ENCODE measurements at regions not wholly inside any gene's neighbourhood (a gene's known extent, or its start where the extent isn't known, plus 50 kb on each side); places are given as distances from the start of the nearest gene placed in this dataset.

DNA sequence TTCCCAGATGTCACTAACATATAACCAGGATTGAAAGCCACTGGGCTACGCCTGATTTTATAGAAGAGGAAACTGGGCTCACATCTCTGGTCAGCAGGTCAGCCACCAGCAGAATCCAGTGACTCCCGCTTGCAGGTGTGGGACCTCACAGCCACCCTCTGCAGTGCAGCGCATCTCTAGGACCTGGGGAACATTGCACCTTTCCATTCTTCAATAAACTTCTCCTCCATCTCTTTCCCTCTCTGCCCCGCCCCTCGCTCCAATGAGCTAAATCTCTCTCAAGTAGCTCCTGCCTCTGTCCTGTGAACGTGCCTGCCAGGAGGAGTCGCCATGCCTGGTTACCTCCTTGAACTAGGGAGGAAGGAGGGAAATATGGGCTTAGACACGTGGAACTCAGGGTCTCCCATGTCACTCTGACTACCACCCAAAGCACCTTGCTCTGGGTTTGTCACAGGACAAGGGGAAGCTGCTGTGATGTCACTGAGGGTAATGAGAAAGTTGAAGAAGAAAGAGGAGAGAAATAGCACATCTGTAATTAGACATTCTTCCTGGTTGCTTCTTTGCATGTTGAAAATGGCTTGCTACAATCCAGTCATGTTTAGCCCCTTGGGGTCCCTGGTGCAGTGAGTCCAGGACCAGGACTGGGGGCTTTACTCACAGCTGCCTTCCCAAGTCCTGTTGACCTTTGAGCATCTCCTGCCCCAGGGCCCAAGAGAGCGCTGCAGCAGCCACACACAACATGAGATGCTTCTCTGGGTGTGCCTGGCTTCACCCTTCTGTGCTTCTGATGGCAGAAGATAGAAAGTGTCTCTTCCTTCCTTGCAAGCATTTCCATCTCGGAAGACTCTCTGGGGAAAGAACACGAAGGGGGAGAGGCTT lies 469.4 kb downstream of the PREX1 start:
- DNase-seq (ENCODE audit: low read depth): no peak

- DNase-seq (ENCODE audit: low read depth): no peak
Measured at GRCh38 chr20:48357714-48358113, 470.1 kb downstream of the PREX1 start.

DNA sequence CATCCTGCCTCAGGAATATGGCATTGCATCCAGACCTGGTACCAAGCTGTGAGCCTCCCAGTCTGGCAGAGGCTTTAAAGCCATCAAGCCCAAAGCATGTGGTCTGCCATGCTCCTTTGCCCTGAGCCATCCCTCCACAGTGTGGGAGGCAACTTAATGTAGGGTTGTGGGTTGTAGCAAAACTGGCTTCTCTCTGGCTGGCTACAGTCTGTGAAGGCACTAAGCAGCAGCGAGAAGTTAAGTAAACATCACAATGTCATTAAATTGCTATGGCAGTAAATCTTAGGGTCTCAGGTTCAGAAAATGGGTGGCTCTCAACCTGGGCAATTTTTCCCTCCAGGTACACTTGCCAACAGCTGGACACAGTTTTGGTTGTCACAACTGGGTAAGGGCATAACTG lies 472.9 kb downstream of the PREX1 start:
- no peak for DNase-seq (ENCODE audit: low read depth)

- no peak for DNase-seq (ENCODE audit: low read depth)
Measured at GRCh38 chr20:48354320-48354876, 473.4 kb downstream of the PREX1 start.

DNA sequence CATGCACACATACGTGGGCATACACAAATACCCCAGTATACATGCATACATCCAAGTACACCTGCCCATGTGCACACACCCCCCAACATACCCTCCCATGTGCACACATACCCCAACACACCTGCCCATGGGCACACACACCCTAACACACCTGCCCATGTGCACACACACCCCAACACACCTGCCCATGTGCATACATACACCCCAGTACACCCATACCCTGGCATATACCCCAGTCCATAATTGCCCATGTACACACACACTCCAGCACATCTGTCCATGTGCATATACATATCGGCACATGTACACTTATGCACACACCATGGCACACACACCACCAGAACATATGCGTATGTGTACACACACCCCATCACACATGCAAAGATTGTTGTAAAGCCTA lies 475.2 kb downstream of the PREX1 start:
- no peak for DNase-seq (ENCODE audit: low read depth)

- no peak for DNase-seq (ENCODE audit: low read depth)
Measured at GRCh38 chr20:48352042-48352441, 475.8 kb downstream of the PREX1 start.

GRCh38 chr20:48350313-48350988 lies 477.3 kb downstream of the PREX1 start:
- no peak for DNase-seq (ENCODE audit: low read depth)

DNA sequence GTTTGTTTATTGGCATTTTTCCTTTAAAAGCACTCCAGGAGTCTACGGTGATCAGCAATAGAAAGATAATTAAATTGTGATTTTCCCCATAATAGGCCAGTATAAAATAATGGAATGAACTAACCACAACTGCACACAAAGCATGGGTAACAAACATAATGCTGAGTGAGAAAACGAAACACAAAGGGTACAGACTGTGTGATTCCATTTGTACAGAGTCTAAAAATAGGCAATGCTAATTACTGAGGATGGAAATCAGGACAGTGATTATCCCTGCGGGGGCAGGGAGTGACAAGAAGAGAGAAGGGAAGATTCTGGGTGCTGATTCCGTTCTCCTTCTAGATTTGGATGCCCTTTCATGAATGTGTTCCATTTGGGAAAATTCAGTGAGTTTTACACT lies 478.1 kb downstream of the PREX1 start:
- no peak for DNase-seq (ENCODE audit: low read depth)

- no peak for DNase-seq (ENCODE audit: low read depth)
Measured at GRCh38 chr20:48348022-48348421, 479.8 kb downstream of the PREX1 start.

DNA sequence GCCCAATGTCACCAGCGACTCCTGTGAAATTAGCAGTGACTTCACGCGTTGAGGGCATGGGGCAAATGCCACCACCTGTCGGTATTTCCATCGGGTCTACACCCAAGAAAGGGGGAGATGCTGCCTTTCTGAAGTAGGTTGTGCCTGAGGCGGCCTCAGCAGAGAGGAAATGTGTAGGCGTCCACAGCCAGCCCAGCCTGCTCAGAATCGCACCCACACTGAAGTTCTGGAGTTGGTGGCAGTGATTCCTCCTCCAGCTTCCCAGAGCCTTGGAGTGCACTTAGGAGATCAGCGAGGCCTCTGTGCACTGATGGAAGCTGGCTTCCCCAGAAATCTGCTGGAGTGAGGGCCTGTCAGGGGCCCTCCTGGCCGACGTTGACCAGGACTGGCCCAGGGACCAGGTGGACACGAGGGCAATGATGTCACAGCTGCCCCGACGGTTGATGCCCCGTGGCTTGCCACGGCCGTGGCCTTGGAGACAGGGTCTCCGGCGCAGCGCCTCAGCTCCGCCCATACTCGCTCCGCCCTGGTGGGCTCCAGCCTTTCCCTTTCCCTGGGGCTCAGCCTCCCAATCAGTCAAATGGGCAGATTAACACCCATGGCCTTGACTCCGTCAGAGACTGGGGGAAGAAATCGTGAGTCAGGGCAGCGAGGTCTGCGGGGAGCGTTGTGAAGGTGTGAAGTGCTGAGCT lies 484.8 kb downstream of the PREX1 start:
- no peak for DNase-seq (ENCODE audit: low read depth)

GRCh38 chr20:48340883-48341281 lies 486.9 kb downstream of the PREX1 start:
- no peak for DNase-seq (ENCODE audit: low read depth)

DNA sequence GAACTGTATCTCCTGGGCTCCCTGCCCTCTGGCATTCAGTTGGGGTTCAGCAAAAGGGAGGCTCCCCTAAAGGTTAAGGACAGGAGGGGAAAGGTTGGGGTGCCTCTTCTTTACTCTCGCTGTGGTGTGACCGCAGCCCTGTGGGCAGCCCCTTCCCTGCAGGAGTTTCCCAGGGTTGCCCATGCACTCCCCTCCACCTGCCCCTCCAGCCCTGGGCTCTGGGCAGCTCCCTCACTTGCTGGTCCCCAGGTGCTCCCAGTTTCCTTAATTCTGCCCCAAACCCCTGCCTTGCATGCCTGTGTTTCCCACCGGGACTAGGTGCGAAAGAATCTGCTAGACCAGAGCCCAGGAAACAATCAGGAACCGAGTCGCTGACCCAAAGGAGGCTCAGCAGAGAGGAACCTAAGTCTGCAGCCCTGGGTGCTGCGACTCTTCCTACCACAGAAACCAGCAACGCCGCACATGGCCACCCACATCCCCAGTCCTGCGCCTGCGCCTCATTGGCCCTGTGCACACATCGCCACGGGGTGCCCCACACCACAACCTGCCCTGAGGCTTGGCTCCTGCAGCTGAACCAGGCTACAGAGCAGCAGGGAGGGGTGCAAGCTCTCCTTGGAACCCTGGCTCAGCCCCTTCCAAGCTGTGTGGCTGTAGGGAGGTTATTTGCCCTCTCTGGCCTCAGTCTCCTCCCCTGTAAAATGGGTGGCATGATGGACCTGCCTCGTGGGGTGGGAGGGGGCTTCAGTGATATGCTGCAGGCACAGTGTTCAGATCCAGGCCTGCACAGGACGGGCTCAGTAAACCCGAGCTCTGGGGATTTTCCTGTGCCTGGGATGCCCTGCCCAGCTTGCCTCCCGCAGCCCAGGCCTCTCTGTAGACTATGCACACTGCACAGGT lies 487.6 kb downstream of the PREX1 start:
- DNase-seq (ENCODE audit: low read depth): no peak

DNA sequence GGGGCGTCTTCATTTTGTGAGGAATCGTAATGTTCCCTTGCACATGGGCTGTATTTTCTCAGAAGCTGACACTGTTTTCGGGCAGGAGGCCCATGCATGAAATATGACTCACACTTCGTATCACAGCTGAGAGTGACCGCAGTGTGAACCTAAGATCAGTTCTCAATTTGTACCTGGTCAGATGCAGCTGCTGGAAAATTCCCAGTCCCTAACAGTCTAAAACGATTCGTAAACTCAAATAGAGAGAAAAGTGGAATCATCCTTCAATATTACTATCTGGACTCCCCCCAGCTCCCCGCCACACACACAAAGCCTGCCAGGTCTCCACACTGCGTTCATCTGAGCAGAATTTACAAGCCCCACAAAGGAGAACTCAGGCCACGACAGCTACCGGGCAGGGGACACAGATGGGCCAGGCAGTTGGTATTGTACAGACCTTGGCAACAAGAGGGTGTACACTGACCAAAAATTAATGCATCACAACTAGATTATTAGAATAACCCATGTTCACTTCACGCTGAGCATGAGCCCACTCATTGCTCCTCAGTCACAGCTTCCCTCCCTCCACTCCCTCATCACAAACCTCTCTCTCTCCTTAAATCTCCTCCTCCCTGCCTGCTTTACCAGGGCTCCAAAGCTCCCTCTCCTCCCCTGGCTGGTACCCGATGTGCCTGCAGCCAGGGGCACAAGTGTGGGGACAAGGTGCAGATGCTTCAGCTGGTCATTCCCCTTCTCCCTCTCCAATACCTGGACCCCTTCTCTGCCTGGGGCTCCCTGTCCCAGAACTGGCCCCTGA lies 488.4 kb downstream of the PREX1 start:
- peak; percentile 68 for DNase-seq (ENCODE audit: low read depth)

DNA sequence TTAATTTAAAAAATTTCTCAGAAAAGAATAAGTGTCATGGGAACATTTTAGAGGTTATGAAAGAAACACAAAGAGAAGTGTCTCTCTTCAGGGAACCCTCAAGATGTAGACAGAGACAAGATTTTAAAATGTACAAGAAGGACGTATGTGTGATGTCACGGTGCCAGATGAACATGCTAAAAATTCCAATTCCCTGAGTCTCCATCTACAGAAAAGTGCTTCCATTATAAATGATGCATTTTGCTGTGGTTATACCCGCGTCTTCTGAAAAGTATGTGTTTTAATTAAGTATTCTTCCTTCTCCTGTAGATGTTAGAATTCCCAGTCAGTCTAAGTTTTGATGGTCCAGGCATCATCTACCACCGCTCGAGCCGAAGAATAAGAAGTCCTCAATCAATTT lies 489.1 kb downstream of the PREX1 start:
- DNase-seq (ENCODE audit: low read depth): peak; percentile 81

DNA sequence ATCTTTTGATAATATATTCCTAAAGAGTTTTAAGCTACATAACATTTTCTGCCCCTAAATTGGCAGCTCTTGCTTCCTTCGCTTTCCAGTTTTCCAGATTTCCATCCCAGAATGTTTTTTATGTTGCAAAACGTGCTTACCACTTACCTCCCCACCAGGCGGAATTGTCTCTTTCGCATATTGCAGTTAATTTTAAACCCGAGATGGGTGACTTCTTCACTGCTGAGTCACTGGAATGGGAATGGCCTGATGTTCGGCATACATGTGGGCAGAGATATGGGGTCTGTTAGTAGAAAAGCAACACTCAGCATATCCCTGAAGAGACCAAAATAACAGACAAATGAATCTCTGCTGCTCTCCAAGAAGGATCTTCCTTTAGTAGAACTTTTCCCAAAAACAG lies 491.2 kb downstream of the PREX1 start:
- no peak for DNase-seq (ENCODE audit: low read depth)

- DNase-seq (ENCODE audit: low read depth): no peak
Measured at GRCh38 chr20:48335308-48336050, 492.3 kb downstream of the PREX1 start.

GRCh38 chr20:48333707-48334106 lies 494.1 kb downstream of the PREX1 start:
- no peak for DNase-seq (ENCODE audit: low read depth)

DNA sequence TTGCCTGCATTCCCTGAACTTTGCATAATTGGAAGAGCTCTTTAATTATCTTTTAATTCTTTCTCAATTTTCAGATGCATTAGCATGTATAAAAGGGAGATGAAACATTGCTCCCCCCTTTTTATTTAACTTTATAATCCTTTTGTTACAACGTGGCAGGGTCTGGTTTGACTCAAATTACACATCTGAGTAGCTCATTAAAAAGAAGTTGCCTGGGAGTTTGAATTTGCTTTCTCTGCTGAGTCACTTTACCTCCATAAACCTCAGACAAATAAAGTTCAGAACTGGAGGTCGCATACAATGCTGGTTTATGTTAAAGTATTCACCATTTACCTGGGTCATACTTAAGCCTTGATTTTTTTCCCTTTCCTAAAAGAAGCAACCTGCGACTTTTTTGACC lies 495.2 kb downstream of the PREX1 start:
- peak; percentile 26 for DNase-seq (ENCODE audit: low read depth)

GRCh38 chr20:48331518-48332286 lies 496.1 kb downstream of the PREX1 start:
- no peak for DNase-seq (ENCODE audit: low read depth)
